Fibroblast of villous mesenchyme (primary cell): ENCODE measurements at regions not wholly inside any gene's neighbourhood (a gene's known extent, or its start where the extent isn't known, plus 50 kb on each side); places are given as distances from the start of the nearest gene placed in this dataset.
"Not testable (repeated sequence)": the region's sequence is repeated elsewhere in the genome, so short reads cannot be mapped to it uniquely, and the experiment has no call there.

ENCODE experiments used
- DNase-seq: peaks from one replicate; pipeline ENCODE4 v3.0.0-alpha.2; 2010; ENCODE audit warnings: low read depth
- H3K4me3 ChIP-seq: 2 replicates; pipeline ENCODE4 v1.5.1; 2011; ENCODE audit warnings: low read depth, mild to moderate bottlenecking, low read length
- TF ChIP-seq, protein P1 (sequence below): IDR thresholded peaks from 2 replicates; pipeline ENCODE4 v1.5.1; 2012; ENCODE audit warnings: low read depth, mild to moderate bottlenecking, low read length; ENCODE audit not compliant: insufficient read depth

DNA sequence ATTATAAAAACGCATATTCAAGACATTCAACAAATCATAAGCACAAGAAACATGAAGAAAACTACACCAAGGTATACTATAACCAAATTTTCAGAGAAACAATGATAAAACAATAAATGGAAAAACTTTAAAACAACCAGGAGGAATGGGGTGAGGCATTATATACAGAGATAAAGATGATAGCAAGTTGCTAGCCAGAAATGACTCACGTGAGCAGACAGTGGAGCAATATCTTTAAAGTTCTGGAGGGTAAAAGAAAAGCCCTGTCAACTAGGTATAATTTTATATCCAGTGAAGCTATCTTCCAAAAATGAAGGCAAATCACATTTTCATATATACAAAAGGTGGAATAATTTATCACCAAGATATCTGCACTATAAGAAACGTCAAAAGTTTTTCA is 97.8 kb upstream of the PCED1B start:
- no peak overlapping the region for H3K4me3 ChIP-seq
- DNase-seq, result no peak
- TF ChIP-seq, protein P1, sequence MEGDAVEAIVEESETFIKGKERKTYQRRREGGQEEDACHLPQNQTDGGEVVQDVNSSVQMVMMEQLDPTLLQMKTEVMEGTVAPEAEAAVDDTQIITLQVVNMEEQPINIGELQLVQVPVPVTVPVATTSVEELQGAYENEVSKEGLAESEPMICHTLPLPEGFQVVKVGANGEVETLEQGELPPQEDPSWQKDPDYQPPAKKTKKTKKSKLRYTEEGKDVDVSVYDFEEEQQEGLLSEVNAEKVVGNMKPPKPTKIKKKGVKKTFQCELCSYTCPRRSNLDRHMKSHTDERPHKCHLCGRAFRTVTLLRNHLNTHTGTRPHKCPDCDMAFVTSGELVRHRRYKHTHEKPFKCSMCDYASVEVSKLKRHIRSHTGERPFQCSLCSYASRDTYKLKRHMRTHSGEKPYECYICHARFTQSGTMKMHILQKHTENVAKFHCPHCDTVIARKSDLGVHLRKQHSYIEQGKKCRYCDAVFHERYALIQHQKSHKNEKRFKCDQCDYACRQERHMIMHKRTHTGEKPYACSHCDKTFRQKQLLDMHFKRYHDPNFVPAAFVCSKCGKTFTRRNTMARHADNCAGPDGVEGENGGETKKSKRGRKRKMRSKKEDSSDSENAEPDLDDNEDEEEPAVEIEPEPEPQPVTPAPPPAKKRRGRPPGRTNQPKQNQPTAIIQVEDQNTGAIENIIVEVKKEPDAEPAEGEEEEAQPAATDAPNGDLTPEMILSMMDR, result no peak

GRCh38 chr12:46982629-46983392 is 96.6 kb upstream of the PCED1B start:
- H3K4me3 ChIP-seq, result no peak overlapping the region
- TF ChIP-seq, protein P1, result no peak
- no peak for DNase-seq

DNA sequence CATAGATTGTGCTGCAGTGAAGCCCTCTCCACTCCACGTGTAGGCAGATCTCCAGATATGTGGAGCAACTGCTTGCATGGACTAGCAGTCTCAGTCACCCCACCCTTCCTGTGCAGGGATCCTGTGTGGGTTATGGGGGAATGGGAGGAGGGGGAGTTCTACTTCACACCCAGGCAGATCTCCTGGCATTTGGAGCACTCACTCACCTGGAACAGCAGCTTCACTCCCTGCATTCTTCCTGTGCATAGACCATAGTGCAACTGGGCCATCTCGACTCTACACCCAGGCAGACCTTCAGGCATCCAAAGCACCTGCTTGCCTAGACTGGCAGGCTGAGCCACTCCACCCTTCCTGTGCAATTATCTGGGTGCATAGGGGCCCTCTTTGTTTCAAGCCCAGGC is 96.0 kb upstream of the PCED1B start:
- TF ChIP-seq, protein P1, result no peak
- no peak overlapping the region for H3K4me3 ChIP-seq
- no peak for DNase-seq

GRCh38 chr12:46983959-46984841 is 95.2 kb upstream of the PCED1B start:
- H3K4me3 ChIP-seq, result no peak overlapping the region
- TF ChIP-seq, protein P1, result peak; percentile 94
- peak; percentile 75 for DNase-seq

DNA sequence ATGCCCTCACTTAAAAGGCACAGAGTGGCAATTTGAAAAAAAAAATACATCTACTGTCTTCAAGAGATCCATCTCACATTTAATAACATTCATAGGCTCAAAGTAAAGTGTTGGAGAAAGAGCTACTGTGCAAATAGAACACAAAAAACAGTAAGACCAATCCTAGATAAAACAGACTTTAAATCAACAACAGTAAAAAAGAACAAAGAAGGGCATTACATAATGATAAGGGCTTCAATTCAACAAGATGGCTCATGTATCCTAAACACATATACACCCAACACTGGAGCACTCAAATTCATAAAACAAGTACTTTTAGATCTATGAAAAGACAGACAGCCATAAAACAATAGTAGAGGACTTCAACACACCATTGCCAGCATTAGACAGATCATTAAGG is 93.6 kb upstream of the PCED1B start:
- no peak for DNase-seq
- TF ChIP-seq, protein P1, result no peak
- H3K4me3 ChIP-seq, result no peak overlapping the region

DNA sequence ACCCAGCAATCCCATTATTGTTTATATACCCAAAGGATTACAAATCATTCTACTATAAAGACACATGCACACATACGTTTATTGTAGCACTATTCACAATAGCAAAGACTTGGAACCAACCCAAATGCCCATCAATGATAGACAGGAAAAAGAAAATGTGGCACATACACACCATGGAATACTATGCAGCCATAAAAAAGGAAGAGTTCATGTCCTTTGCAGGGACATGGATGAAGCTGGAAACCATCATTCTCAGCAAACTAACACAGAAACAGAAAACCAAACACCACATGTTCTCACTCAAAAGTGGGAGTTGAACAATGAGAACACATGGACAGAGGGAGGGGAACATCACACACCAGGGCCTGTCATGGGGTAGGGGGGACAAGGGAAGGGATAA is 91.3 kb upstream of the PCED1B start:
- DNase-seq, H3K4me3 ChIP-seq: not testable (repeated sequence)

- H3K4me3 ChIP-seq, result no peak overlapping the region
- DNase-seq, result no peak
- TF ChIP-seq, protein P1, result no peak
Measured at GRCh38 chr12:46990211-46990610, 89.2 kb upstream of the PCED1B start.

DNA sequence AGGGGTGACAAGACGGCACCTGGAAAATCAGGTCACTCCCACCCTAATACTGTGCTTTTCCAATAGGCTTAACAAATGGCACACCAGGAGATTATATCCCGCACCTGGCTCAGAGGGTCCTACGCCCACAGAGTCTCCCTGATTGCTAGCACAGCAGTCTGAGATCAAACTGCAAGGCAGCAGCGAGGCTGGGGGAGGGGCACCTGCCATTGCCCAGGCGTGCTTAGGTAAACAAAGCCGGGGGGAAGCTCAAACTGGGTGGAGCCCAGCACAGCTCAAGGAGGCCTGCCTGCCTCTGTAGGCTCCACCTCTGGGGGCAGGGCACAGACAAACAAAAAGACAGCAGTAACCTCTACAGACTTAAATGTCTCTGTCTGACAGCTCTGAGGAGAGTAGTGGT is 87.4 kb upstream of the PCED1B start:
- not testable (repeated sequence) for H3K4me3 ChIP-seq, DNase-seq
